HEK293T (cell line): ENCODE measurements at regions not wholly inside any gene's neighbourhood (a gene's known extent, or its start where the extent isn't known, plus 50 kb on each side); places are given as distances from the start of the nearest gene placed in this dataset.

ENCODE experiments used
- ARNT ChIP-seq: fragments of 450-650 bp; IDR thresholded peaks from 2 replicates; pipeline ENCODE4 v1.6.1; 2017; ENCODE audit warnings: mild to moderate bottlenecking
- BHLHE40 ChIP-seq: fragments of 450-650 bp; IDR thresholded peaks from 2 replicates; pipeline ENCODE4 v1.6.1; 2016; ENCODE audit warnings: mild to moderate bottlenecking, moderate library complexity, borderline replicate concordance
- ELF4 ChIP-seq: fragments of 450-650 bp; IDR thresholded peaks from 2 replicates; pipeline ENCODE4 v1.6.1; 2017; ENCODE audit warnings: antibody characterized with exemption
- FOXA1 ChIP-seq: fragments of 450-650 bp; IDR thresholded peaks from 2 replicates; pipeline ENCODE4 v1.6.1; 2016; ENCODE audit warnings: mild to moderate bottlenecking
- FOXM1 ChIP-seq: fragments of 450-650 bp; IDR thresholded peaks from 2 replicates; pipeline ENCODE4 v1.6.1; 2017; ENCODE audit warnings: mild to moderate bottlenecking, borderline replicate concordance
- HDGF ChIP-seq: fragments of 450-650 bp; IDR thresholded peaks from 2 replicates; pipeline ENCODE4 v1.6.1; 2017; ENCODE audit warnings: antibody characterized with exemption, borderline replicate concordance
- L3MBTL2 ChIP-seq: fragments of 450-650 bp; conservative IDR thresholded peaks from 2 replicates; pipeline ENCODE4 v1.6.1; 2016; ENCODE audit warnings: mild to moderate bottlenecking
- LEF1 ChIP-seq: fragments of 450-650 bp; IDR thresholded peaks from 2 replicates; pipeline ENCODE4 v1.6.1; 2017; ENCODE audit warnings: mild to moderate bottlenecking, borderline replicate concordance
- PKNOX1 ChIP-seq: fragments of 450-650 bp; IDR thresholded peaks from 2 replicates; pipeline ENCODE4 v1.6.1; 2016
- SP1 ChIP-seq: fragments of 450-650 bp; IDR thresholded peaks from 2 replicates; pipeline ENCODE4 v1.6.1; 2017
- SUZ12 ChIP-seq: fragments of 450-650 bp; IDR thresholded peaks from 2 replicates; pipeline ENCODE4 v1.6.1; 2016; ENCODE audit warnings: mild to moderate bottlenecking
- TARDBP ChIP-seq: fragments of 450-650 bp; IDR thresholded peaks from 2 replicates; pipeline ENCODE4 v1.6.1; 2016
- ZNF384 ChIP-seq: fragments of 450-650 bp; IDR thresholded peaks from 2 replicates; pipeline ENCODE4 v1.6.1; 2016

- TF ChIP-seq ARNT, result no peak
- TF ChIP-seq TARDBP, result no peak
- no peak for TF ChIP-seq FOXA1
- TF ChIP-seq ZNF384, result no peak
- TF ChIP-seq SUZ12, result no peak
- no peak for TF ChIP-seq FOXM1
- TF ChIP-seq PKNOX1, result no peak
- no peak for TF ChIP-seq SP1
- no peak for TF ChIP-seq BHLHE40
- no peak for TF ChIP-seq HDGF
- no peak for TF ChIP-seq ELF4
- TF ChIP-seq L3MBTL2, result no peak
- no peak for TF ChIP-seq LEF1
Observed at GRCh38 chr22:27561286-27561904, 240.2 kb downstream of the MN1 start.
